Stromal cell of bone marrow (primary cell): ENCODE measurements at regions not wholly inside any gene's neighbourhood (a gene's known extent, or its start where the extent isn't known, plus 50 kb on each side); places are given as distances from the start of the nearest gene placed in this dataset.
"Not testable (repeated sequence)": the region's sequence is repeated elsewhere in the genome, so short reads cannot be mapped to it uniquely, and the experiment has no call there.

Source experiments
- DNase-seq: peaks from one replicate; pipeline ENCODE4 v3.0.0-alpha.2; 2012; ENCODE audit warnings: low read depth

- no peak for DNase-seq
Measured at GRCh38 chr14:41072776-41073175, 533.9 kb upstream of the LRFN5 start.

GRCh38 chr14:41071351-41071750 lies 535.3 kb upstream of the LRFN5 start:
- DNase-seq = no peak

GRCh38 chr14:41062826-41063225 lies 543.9 kb upstream of the LRFN5 start:
- no peak for DNase-seq

GRCh38 chr14:41055589-41055988 lies 551.1 kb upstream of the LRFN5 start:
- no peak for DNase-seq

- DNase-seq = no peak
Measured at GRCh38 chr14:41051801-41052200, 554.9 kb upstream of the LRFN5 start.

GRCh38 chr14:41047763-41048162 lies 558.9 kb upstream of the LRFN5 start:
- DNase-seq = no peak

- no peak for DNase-seq
Measured at GRCh38 chr14:41037388-41037787, 569.3 kb upstream of the LRFN5 start.

GRCh38 chr14:41034969-41035368 lies 571.7 kb upstream of the LRFN5 start:
- DNase-seq = no peak

GRCh38 chr14:41022932-41023331 lies 583.7 kb upstream of the LRFN5 start:
- DNase-seq = no peak

- DNase-seq = no peak
Measured at GRCh38 chr14:41016213-41016612, 590.5 kb upstream of the LRFN5 start.

GRCh38 chr14:41000350-41000749 lies 606.3 kb upstream of the LRFN5 start:
- no peak for DNase-seq

- DNase-seq = no peak
Measured at GRCh38 chr14:40989260-40989659, 617.4 kb upstream of the LRFN5 start.

GRCh38 chr14:40987481-40987880 lies 619.2 kb upstream of the LRFN5 start:
- DNase-seq = no peak

- no peak for DNase-seq
Measured at GRCh38 chr14:40986655-40987054, 620.0 kb upstream of the LRFN5 start.

GRCh38 chr14:40985584-40985983 lies 621.1 kb upstream of the LRFN5 start:
- DNase-seq = no peak

- DNase-seq = peak; percentile 7
Measured at GRCh38 chr14:40983604-40984003, 623.1 kb upstream of the LRFN5 start.

GRCh38 chr14:40981247-40981646 lies 625.4 kb upstream of the LRFN5 start:
- DNase-seq = no peak

- DNase-seq = not testable (repeated sequence)
Measured at GRCh38 chr14:40960257-40960656, 646.4 kb upstream of the LRFN5 start.

GRCh38 chr14:40955131-40955505 lies 651.6 kb upstream of the LRFN5 start:
- no peak for DNase-seq

- not testable (repeated sequence) for DNase-seq
Measured at GRCh38 chr14:40954448-40955130, 652.1 kb upstream of the LRFN5 start.

- DNase-seq = no peak
Measured at GRCh38 chr14:40944521-40944920, 662.2 kb upstream of the LRFN5 start.

- DNase-seq = no peak
Measured at GRCh38 chr14:40936861-40937260, 669.8 kb upstream of the LRFN5 start.

- no peak for DNase-seq
Measured at GRCh38 chr14:40920380-40920779, 686.3 kb upstream of the LRFN5 start.

- no peak for DNase-seq
Measured at GRCh38 chr14:40911141-40911540, 695.5 kb upstream of the LRFN5 start.

GRCh38 chr14:40909906-40910305 lies 696.8 kb upstream of the LRFN5 start:
- DNase-seq = no peak
